GM12878 (cell line): ENCODE measurements at regions not wholly inside any gene's neighbourhood (a gene's known extent, or its start where the extent isn't known, plus 50 kb on each side); places are given as distances from the start of the nearest gene placed in this dataset.

Source experiments
- ATAC-seq: fragments of 200-7000 bp; cut with Tn5 transposase; 3 replicates; pipeline ENCODE4 v1.9.1; 2020; ENCODE audit warnings: mild to moderate bottlenecking, moderate library complexity
- BruUV-seq: library from RNA; stranded (reverse); fragments of 400-500 nt; replicated peaks from 2 replicates; lab custom pipeline; 2021; lab: Mats Ljungman, UMichigan
- CTCF ChIA-PET: fragments of 300-600 bp; sonication (Branson Sonifier 250); formaldehyde crosslinking; extraction: SDS; loops from one replicate; lab custom pipeline; 2021; ENCODE audit warnings: inconsistent platforms; lab: Yijun Ruan, JAX
- POLR2A ChIA-PET: fragments of 350-600 bp; formaldehyde crosslinking; extraction: SDS; loops from one replicate; lab custom pipeline; 2021; ENCODE audit warnings: inconsistent platforms; lab: Charles Lee
- RAD21 ChIA-PET: fragments of 300-600 bp; sonication (Branson Sonifier 250); formaldehyde crosslinking; loops from one replicate; lab custom pipeline; 2023; ENCODE audit warnings: antibody characterized with exemption; ENCODE audit not compliant: unreplicated experiment; lab: Charles Lee
- SMC1A ChIA-PET: fragments of 300-600 bp; sonication (Branson Sonifier 250); formaldehyde crosslinking; loops from one replicate; lab custom pipeline; 2023; ENCODE audit not compliant: unreplicated experiment, uncharacterized antibody; lab: Charles Lee
- DNase-seq: peaks from one replicate; pipeline ENCODE4 v3.0.0-alpha.2; 2011; ENCODE audit warnings: low read depth, low spot score
- FAIRE-seq: peaks from 3 replicates; lab custom pipeline; 2011; peaks lifted over from hg19 to GRCh38; lab: Jason Lieb, UNC
- H2AFZ ChIP-seq: 2 replicates; pipeline ENCODE4 v1.6.0; 2011; ENCODE audit warnings: low read depth, low read length, control low read depth; ENCODE audit not compliant: control insufficient read depth
- H3K27ac ChIP-seq: 2 replicates; pipeline ENCODE4 v1.5.1; 2011; ENCODE audit warnings: control low read depth; ENCODE audit not compliant: control insufficient read depth, insufficient read depth
- H3K27me3 ChIP-seq, 2 experiments: replicated peaks in 1 of 2; 2 replicates each; pipeline versions ENCODE4 v1.6.0 to v1.6.1; 2011; ENCODE audit warnings: low read length in 1 of 2; ENCODE audit not compliant: control insufficient read depth in 2 of 2, insufficient read depth in 2 of 2
- H3K36me3 ChIP-seq, 2 experiments: 2 replicates each; pipeline ENCODE4 v1.5.1; 2011; ENCODE audit warnings: low read length in 1 of 2; ENCODE audit not compliant: control insufficient read depth in 2 of 2, insufficient read depth in 2 of 2
- H3K4me1 ChIP-seq: 2 replicates; pipeline ENCODE4 v1.6.1; 2011; ENCODE audit warnings: mild to moderate bottlenecking, low read length, moderate library complexity, mixed read lengths; ENCODE audit not compliant: control insufficient read depth, insufficient read depth
- H3K4me2 ChIP-seq: 2 replicates; pipeline ENCODE4 v1.6.0; 2011; ENCODE audit warnings: control low read depth; ENCODE audit not compliant: control insufficient read depth, insufficient read depth
- H3K4me3 ChIP-seq: fragments of 200-600 bp; sonication (generic); 2 replicates; pipeline ENCODE4 v1.5.1; 2016
- H3K79me2 ChIP-seq: 2 replicates; pipeline ENCODE4 v1.6.0; 2011; ENCODE audit warnings: low read length; ENCODE audit not compliant: control insufficient read depth, insufficient read depth
- H3K9ac ChIP-seq: 2 replicates; pipeline ENCODE4 v1.8.0; 2011; ENCODE audit warnings: low read length, control low read depth, mixed read lengths; ENCODE audit not compliant: control insufficient read depth, insufficient read depth
- H3K9me3 ChIP-seq: replicated peaks from 3 replicates; pipeline ENCODE4 v1.5.1; 2011; ENCODE audit warnings: mild to moderate bottlenecking, low read length; ENCODE audit not compliant: control insufficient read depth, insufficient read depth
- H4K20me1 ChIP-seq: 2 replicates; pipeline ENCODE4 v1.6.0; 2011; ENCODE audit not compliant: control insufficient read depth, insufficient read depth
- BACH1 ChIP-seq: fragments of 450-650 bp; IDR thresholded peaks from 2 replicates; pipeline ENCODE4 v1.6.1; 2017; ENCODE audit warnings: mild to moderate bottlenecking, borderline replicate concordance
- EED ChIP-seq: sonication (generic); IDR thresholded peaks from 2 replicates; pipeline ENCODE4 v1.6.1; 2016; ENCODE audit warnings: antibody characterized with exemption, low read depth
- ETV6 ChIP-seq, 2 experiments: fragments of 450-650 bp in 1 of 2; IDR thresholded peaks in 1 of 2; conservative IDR thresholded peaks in 1 of 2; 2 replicates each; pipeline ENCODE4 v1.6.1; 2014; ENCODE audit warnings: antibody characterized with exemption in 1 of 2, borderline replicate concordance in 1 of 2, low read depth in 1 of 2, mild to moderate bottlenecking in 1 of 2, moderate library complexity in 1 of 2
- FOXM1 ChIP-seq: IDR thresholded peaks from 2 replicates; pipeline ENCODE4 v1.6.1; 2012; ENCODE audit warnings: low read depth, mild to moderate bottlenecking, inconsistent platforms, low read length, moderate library complexity
- HDAC2 ChIP-seq: fragments of 200-600 bp; sonication (generic); IDR thresholded peaks from 2 replicates; pipeline ENCODE4 v1.6.1; 2017
- IKZF1 ChIP-seq: fragments of 450-650 bp; conservative IDR thresholded peaks from 2 replicates; pipeline ENCODE4 v1.6.1; 2017; ENCODE audit warnings: antibody characterized with exemption, mild to moderate bottlenecking
- MYB ChIP-seq: fragments of 150-350 bp; IDR thresholded peaks from 2 replicates; pipeline ENCODE4 v1.6.1; 2014; ENCODE audit warnings: mild to moderate bottlenecking, low read depth, low read length, borderline replicate concordance
- MYC ChIP-seq: IDR thresholded peaks from 2 replicates; pipeline ENCODE4 v1.6.1; 2011; ENCODE audit warnings: mild to moderate bottlenecking, low read length, moderate library complexity, inconsistent platforms; ENCODE audit not compliant: insufficient read depth, insufficient replicate concordance, insufficient read length, severe bottlenecking
- NBN ChIP-seq: fragments of 450-650 bp; IDR thresholded peaks from 2 replicates; pipeline ENCODE4 v1.6.1; 2016
- POLR2AphosphoS5 ChIP-seq: IDR thresholded peaks from 2 replicates; pipeline ENCODE4 v1.6.1; 2011; ENCODE audit warnings: mild to moderate bottlenecking, low read length, inconsistent platforms
- SMARCA5 ChIP-seq: fragments of 450-650 bp; IDR thresholded peaks from 2 replicates; pipeline ENCODE4 v1.6.1; 2017; ENCODE audit warnings: mild to moderate bottlenecking
- TCF7 ChIP-seq: IDR thresholded peaks from 2 replicates; pipeline ENCODE4 v1.6.1; 2014; ENCODE audit warnings: antibody characterized with exemption, borderline replicate concordance
- WGBS: methylation state at CpG from one replicate; pipeline ENCODE4 v1.1.6; 2016; ENCODE audit warnings: low lambda C conversion rate; ENCODE audit not compliant: insufficient replicate concordance, insufficient coverage; ENCODE audit errors: missing lambda C conversion rate; 5-methylcytosine and 5-hydroxymethylcytosine counted together
- in situ Hi-C: fragments of 300-500 bp; cut with MboI; formaldehyde crosslinking; loops from 9 replicates; pipeline ENCODE4 v1.14.3; 2018; ENCODE audit warnings: mixed read lengths
- intact Hi-C: fragments of 100-400 bp; cut with micrococcal nuclease; formaldehyde crosslinking; loops from one replicate; pipeline ENCODE4 v1.14.2; 2022; ENCODE audit not compliant: unreplicated experiment
- TF ChIP-seq, protein P1 (sequence below): IDR thresholded peaks from 2 replicates; pipeline ENCODE4 v1.6.1; 2011; ENCODE audit warnings: low read depth, mild to moderate bottlenecking, low read length, moderate library complexity, borderline replicate concordance; ENCODE audit errors: extremely low read depth

DNA sequence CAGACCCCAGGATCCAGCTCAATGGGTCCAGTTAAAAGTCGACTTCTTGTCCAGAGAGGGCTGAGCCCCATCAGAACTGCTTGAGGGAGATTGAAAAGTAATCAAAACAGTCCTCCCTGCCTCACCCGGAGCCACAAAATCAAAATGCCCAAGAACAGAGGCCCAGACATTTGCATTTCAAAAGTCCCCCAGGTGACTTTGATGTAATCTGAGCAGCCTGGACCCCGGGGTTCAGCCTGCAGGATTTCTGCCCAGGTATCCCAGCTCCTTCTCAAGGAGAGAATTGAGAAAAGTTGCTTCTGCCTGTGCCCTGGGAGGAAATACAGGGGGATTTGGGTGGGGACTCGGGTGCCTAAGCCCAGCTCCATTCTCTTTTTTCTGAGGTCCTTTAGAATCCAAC lies 1385.0 kb downstream of the TBC1D22A start:
- H3K9ac ChIP-seq = no peak overlapping the region
- CTCF ChIA-PET = no interaction called here
- H3K79me2 ChIP-seq = no peaks in the 10 kb centered on the region
- H3K36me3 ChIP-seq = no peaks in the 10 kb centered on the region
- no peak overlapping the region for H3K4me2 ChIP-seq
- in situ Hi-C loops = no loop called here
- TF ChIP-seq NBN = no peak
- TF ChIP-seq POLR2AphosphoS5 = no peak
- TF ChIP-seq IKZF1 = no peak
- TF ChIP-seq, protein P1, sequence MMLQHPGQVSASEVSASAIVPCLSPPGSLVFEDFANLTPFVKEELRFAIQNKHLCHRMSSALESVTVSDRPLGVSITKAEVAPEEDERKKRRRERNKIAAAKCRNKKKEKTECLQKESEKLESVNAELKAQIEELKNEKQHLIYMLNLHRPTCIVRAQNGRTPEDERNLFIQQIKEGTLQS = no peak
- no peak for TF ChIP-seq TCF7
- no peak for TF ChIP-seq BACH1
- no peak for TF ChIP-seq FOXM1
- no peak for TF ChIP-seq ETV6 (conservative IDR thresholded peaks at IDR 0.05 in 1 of 2, IDR thresholded peaks at IDR 0.05 in 1 of 2; ENCODE audit: borderline replicate concordance in 1 of 2, low read depth in 1 of 2)
- no peak for TF ChIP-seq SMARCA5
- no peak for TF ChIP-seq MYC
- TF ChIP-seq HDAC2 = no peak
- TF ChIP-seq MYB = no peak
- TF ChIP-seq EED = no peak
- TF ChIP-seq, all 136 proteins: peak for 0
- no TSS peak for BruUV-seq
- Histone ChIP-seq H3K27ac (no peak overlapping the region), H4K20me1 (no peaks in the 10 kb centered on the region), H2AFZ (no peak overlapping the region), H3K9me3 (no peaks in the 10 kb centered on the region), H3K4me3 (no peak overlapping the region), H3K4me1 (peaks cover 4% of the 10 kb centered on the region; the same call in 1 of the 2 replicates), H3K27me3 (no peaks in the 10 kb centered on the region)
- POLR2A ChIA-PET = no interaction called here
- FAIRE-seq (no peak), DNase-seq (no peak), ATAC-seq (no peak)
- RAD21 ChIA-PET = no interaction called here
- 15% methylated on average over 4 of the region's 4 CpGs for WGBS
- SMC1A ChIA-PET = no interaction called here
- intact Hi-C loops = no loop called here
